ENCODE measurements at regions not wholly inside any gene's neighbourhood (a gene's known extent, or its start where the extent isn't known, plus 50 kb on each side); places are given as distances from the start of the nearest gene placed in this dataset.

DNA sequence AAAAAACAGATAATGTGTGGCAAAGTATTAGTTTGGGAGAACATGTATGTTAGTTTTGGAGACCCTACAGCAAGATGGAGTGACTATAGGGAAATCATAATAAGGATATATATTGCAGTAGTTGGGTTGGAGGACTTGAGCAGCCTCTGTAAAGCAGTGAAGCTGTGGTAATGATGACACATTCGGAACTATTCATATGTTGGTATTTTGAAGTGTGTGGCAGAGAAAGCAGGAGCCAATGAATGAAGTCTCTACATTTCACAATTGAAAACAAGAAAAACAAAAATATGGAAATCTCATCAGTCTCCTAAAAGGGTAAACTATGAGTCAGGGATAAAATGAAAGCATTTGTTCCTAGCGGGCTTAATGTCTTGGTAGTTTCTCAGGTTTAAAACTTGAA is 645.9 kb downstream of the OTOL1 start:
- H3K27ac Mint-ChIP-seq (ENCODE audit: unreplicated experiment), result no peak overlapping the region
- H3K4me1 Mint-ChIP-seq (ENCODE audit: unreplicated experiment), result no peaks in the 10 kb centered on the region
- H3K9me3 Mint-ChIP-seq (ENCODE audit: unreplicated experiment), result no peaks in the 10 kb centered on the region

DNA sequence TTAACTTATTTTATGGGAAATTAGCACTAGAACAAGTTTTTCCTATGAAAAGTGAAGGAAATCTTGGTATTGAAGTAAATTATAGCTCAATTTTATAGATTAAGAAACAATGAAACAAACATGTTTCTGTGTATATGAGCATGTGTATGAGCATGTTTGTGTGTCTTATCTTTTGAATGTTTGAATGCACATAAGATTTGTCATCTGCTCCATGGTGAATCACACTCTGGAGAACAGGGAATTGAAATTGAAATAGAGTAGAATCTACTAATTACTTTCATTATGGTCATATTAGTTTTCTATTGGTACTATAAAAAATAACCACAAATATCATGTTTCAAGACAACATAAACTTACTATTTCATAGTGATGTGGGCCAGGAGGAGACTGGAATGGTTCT is 646.6 kb downstream of the OTOL1 start:
- Mint-ChIP-seq H3K27me3 (ENCODE audit: unreplicated experiment) (no peaks in the 10 kb centered on the region), H3K9me3 (ENCODE audit: unreplicated experiment) (no peaks in the 10 kb centered on the region), H3K36me3 (ENCODE audit: low read depth, unreplicated experiment) (no peaks in the 10 kb centered on the region), H3K4me1 (ENCODE audit: unreplicated experiment) (no peaks in the 10 kb centered on the region), H3K4me3 (ENCODE audit: unreplicated experiment) (no peak overlapping the region), H3K27ac (ENCODE audit: unreplicated experiment) (no peak overlapping the region)
- TF ChIP-seq, protein P1, sequence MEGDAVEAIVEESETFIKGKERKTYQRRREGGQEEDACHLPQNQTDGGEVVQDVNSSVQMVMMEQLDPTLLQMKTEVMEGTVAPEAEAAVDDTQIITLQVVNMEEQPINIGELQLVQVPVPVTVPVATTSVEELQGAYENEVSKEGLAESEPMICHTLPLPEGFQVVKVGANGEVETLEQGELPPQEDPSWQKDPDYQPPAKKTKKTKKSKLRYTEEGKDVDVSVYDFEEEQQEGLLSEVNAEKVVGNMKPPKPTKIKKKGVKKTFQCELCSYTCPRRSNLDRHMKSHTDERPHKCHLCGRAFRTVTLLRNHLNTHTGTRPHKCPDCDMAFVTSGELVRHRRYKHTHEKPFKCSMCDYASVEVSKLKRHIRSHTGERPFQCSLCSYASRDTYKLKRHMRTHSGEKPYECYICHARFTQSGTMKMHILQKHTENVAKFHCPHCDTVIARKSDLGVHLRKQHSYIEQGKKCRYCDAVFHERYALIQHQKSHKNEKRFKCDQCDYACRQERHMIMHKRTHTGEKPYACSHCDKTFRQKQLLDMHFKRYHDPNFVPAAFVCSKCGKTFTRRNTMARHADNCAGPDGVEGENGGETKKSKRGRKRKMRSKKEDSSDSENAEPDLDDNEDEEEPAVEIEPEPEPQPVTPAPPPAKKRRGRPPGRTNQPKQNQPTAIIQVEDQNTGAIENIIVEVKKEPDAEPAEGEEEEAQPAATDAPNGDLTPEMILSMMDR (IDR thresholded peaks at IDR 0.05; ENCODE audit: unreplicated experiment), result no peak
- no peak for DNase-seq (ENCODE audit: low spot score)

More for the DNA sequence above, 645.9 kb downstream of the OTOL1 start:
- no peaks in the 10 kb centered on the region for H3K36me3 Mint-ChIP-seq (ENCODE audit: low read depth, unreplicated experiment)
- no peaks in the 10 kb centered on the region for H3K27me3 Mint-ChIP-seq (ENCODE audit: unreplicated experiment)
- TF ChIP-seq, protein P1 (IDR thresholded peaks at IDR 0.05; ENCODE audit: unreplicated experiment), result no peak
- DNase-seq (ENCODE audit: low spot score), result no peak
- H3K4me3 Mint-ChIP-seq (ENCODE audit: unreplicated experiment), result no peak overlapping the region

DNA sequence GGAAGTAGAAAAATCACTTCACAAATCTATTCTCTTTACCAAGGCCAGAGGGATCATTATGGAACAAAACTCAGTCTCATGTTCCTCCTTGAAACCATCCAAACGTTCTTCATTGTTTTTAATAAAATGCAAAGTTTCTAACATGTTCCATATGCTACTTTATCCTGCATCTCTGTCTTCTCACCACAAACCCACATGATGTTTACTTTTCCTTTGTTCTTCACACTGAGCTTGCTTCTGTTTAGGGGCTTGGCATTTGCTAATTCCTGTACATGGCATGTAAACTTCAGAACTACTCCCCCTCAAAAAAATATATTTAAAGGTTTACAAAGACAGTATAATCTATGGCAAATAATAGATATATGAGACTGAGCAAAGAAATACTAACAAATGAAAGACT is 651.4 kb downstream of the OTOL1 start:
- Mint-ChIP-seq H3K27ac (ENCODE audit: unreplicated experiment) (no peak overlapping the region), H3K4me1 (ENCODE audit: unreplicated experiment) (no peaks in the 10 kb centered on the region), H3K27me3 (ENCODE audit: unreplicated experiment) (no peaks in the 10 kb centered on the region), H3K9me3 (ENCODE audit: unreplicated experiment) (no peaks in the 10 kb centered on the region), H3K4me3 (ENCODE audit: unreplicated experiment) (no peak overlapping the region), H3K36me3 (ENCODE audit: low read depth, unreplicated experiment) (no peaks in the 10 kb centered on the region)
- TF ChIP-seq, protein P1 (IDR thresholded peaks at IDR 0.05; ENCODE audit: unreplicated experiment), result no peak
- DNase-seq (ENCODE audit: low spot score), result no peak

DNA sequence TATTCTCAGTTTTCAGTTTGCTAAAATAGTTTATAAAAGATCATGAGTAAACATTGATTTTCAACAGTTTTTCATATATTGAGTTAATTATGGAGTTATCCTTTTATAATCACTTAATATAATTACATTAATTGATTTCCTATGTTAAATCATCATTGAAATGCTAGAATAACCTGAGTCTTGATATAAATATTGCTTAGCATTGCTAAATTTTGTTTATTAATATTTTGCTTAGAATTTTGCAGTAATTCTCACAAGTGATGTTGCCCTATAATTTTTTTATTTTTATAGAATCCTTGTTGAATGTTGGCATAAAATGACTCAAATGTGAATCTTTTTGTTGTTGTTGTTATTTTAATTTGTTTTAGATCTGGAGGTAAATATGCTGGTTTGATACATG is 654.2 kb downstream of the OTOL1 start:
- no peak for DNase-seq (ENCODE audit: low spot score)
- no peaks in the 10 kb centered on the region for H3K9me3 Mint-ChIP-seq (ENCODE audit: unreplicated experiment)
- no peaks in the 10 kb centered on the region for H3K27me3 Mint-ChIP-seq (ENCODE audit: unreplicated experiment)
- TF ChIP-seq, protein P1 (IDR thresholded peaks at IDR 0.05; ENCODE audit: unreplicated experiment), result no peak
- no peaks in the 10 kb centered on the region for H3K36me3 Mint-ChIP-seq (ENCODE audit: low read depth, unreplicated experiment)
- H3K27ac Mint-ChIP-seq (ENCODE audit: unreplicated experiment), result no peak overlapping the region
- H3K4me1 Mint-ChIP-seq (ENCODE audit: unreplicated experiment), result no peaks in the 10 kb centered on the region
- no peak overlapping the region for H3K4me3 Mint-ChIP-seq (ENCODE audit: unreplicated experiment)

DNA sequence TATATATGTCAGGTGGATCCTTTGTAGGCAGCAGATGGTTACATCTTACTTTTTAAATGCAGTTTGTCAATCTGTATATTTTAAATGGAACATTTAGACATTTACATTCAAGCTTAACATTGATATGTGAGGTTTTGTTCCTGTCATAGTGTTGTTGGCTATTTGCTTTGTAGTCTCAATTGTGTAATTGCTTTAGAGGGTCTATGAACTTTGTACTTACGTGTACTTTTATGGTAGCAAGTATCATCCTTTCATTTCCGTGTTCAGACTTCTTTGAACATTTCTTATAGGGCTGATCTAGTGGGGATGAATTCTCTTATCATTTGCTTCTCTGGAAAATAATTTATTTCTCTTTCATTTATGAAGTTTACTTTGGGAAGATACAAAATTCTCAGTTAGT is 656.0 kb downstream of the OTOL1 start:
- Mint-ChIP-seq H3K36me3 (ENCODE audit: low read depth, unreplicated experiment) (no peaks in the 10 kb centered on the region), H3K9me3 (ENCODE audit: unreplicated experiment) (no peaks in the 10 kb centered on the region), H3K4me3 (ENCODE audit: unreplicated experiment) (no peak overlapping the region), H3K27ac (ENCODE audit: unreplicated experiment) (no peak overlapping the region), H3K27me3 (ENCODE audit: unreplicated experiment) (peaks cover 1% of the 10 kb centered on the region), H3K4me1 (ENCODE audit: unreplicated experiment) (no peaks in the 10 kb centered on the region)
- DNase-seq (ENCODE audit: low spot score), result no peak
- TF ChIP-seq, protein P1 (IDR thresholded peaks at IDR 0.05; ENCODE audit: unreplicated experiment), result no peak
